Astrocyte of the spinal cord (primary cell): ENCODE measurements at regions not wholly inside any gene's neighbourhood (a gene's known extent, or its start where the extent isn't known, plus 50 kb on each side); places are given as distances from the start of the nearest gene placed in this dataset.
"Not testable (repeated sequence)": the region's sequence is repeated elsewhere in the genome, so short reads cannot be mapped to it uniquely, and the experiment has no call there.

Experiments used
- DNase-seq: peaks from one replicate; pipeline ENCODE4 v3.0.0; 2011; ENCODE audit warnings: low read depth, low spot score
- H3K4me3 ChIP-seq: 2 replicates; pipeline ENCODE4 v1.5.1; 2011; ENCODE audit warnings: low read depth, mild to moderate bottlenecking, low read length, moderate library complexity
- CTCF ChIP-seq: IDR thresholded peaks from 2 replicates; pipeline ENCODE4 v1.5.1; 2012; ENCODE audit warnings: low read depth, mild to moderate bottlenecking, low read length, inconsistent platforms
- in situ Hi-C: cut with HindIII; loops from 2 replicates; pipeline ENCODE4 v1.10.0; 2017; ENCODE audit warnings: low sequenced_read_pairs

- TF ChIP-seq CTCF, result no peak
- DNase-seq, result no peak
- in situ Hi-C loops, result no loop called here
- H3K4me3 ChIP-seq, result no peak overlapping the region
Observed at GRCh38 chr12:4154672-4155225, 118.8 kb upstream of the CCND2 start.

GRCh38 chr12:4153343-4153892 is 120.1 kb upstream of the CCND2 start:
- no peak overlapping the region for H3K4me3 ChIP-seq
- in situ Hi-C loops, result no loop called here
- no peak for TF ChIP-seq CTCF
- no peak for DNase-seq

GRCh38 chr12:4152145-4152795 is 121.3 kb upstream of the CCND2 start:
- TF ChIP-seq CTCF, result no peak
- H3K4me3 ChIP-seq, result no peak overlapping the region
- DNase-seq, result no peak
- in situ Hi-C loops, result no loop called here

DNA sequence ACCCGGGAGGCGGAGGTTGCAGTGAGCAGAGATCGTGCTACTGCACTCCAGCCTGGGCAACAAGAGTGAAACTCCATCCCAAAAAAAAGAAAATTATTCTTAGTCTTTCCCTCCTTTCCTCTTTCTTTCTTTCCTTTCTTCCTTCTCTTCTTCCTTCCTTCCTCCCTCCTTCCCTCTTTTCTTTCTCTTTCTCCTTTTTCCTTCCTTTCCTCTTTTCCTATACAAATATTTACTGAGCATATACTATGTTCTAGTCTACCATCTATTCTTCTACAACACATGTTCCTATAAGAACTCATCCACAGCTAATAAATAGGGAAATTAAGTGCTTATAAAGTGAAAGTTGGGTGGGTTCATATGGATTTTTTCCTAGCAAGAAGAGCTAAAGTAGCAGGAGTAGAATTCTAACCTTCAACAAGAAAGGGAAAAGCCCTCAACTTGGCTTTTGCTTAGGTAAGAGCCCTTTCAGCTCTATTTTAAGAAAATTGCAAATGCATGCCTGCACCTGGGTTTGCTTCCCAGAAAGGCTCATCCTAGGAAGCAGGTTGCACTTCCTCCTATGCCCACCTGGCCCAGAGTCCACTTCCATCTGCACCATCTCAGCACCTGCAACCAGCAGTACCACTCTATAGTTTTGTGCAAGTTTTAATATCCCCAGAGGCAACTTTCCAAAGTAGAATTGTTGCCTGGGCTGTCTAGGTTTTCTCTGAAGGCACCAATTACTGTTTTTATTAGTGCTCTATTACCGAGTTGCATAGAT is 122.0 kb upstream of the CCND2 start:
- in situ Hi-C loops, result no loop called here
- TF ChIP-seq CTCF, result no peak
- no peak for DNase-seq
- no peak overlapping the region for H3K4me3 ChIP-seq

- in situ Hi-C loops, DNase-seq, H3K4me3 ChIP-seq: not testable (repeated sequence)
Observed at GRCh38 chr12:4150355-4150754, 123.2 kb upstream of the CCND2 start.

- H3K4me3 ChIP-seq, result no peak overlapping the region
- in situ Hi-C loops, result no loop called here
- no peak for DNase-seq
- no peak for TF ChIP-seq CTCF
Observed at GRCh38 chr12:4148418-4149056, 125.0 kb upstream of the CCND2 start.
